ENCODE measurements at regions not wholly inside any gene's neighbourhood (a gene's known extent, or its start where the extent isn't known, plus 50 kb on each side); places are given as distances from the start of the nearest gene placed in this dataset.

GRCh38 chr11:112580864-112581263 is 320.2 kb upstream of the PLET1 start:
- Histone ChIP-seq H3K79me2 (ENCODE audit: insufficient read depth, low read length) (no peaks in the 10 kb centered on the region), H3K4me3 (replicated peaks in 1 of 3; ENCODE audit: insufficient read depth in 1 of 3, low read depth in 2 of 3, low read length in 3 of 3) (no peak overlapping the region), H4K20me1 (ENCODE audit: insufficient read depth, low read length) (no peaks in the 10 kb centered on the region), H3K4me1 (ENCODE audit: insufficient read depth, low read length) (no peaks in the 10 kb centered on the region), H3K9me3 (ENCODE audit: low read length) (no peaks in the 10 kb centered on the region), H2AFZ (ENCODE audit: low read length) (no peak overlapping the region), H3K4me2 (ENCODE audit: low read depth, low read length) (no peak overlapping the region), H3K27ac (ENCODE audit: extremely low read length, insufficient read depth, low read length) (no peak overlapping the region), H3K36me3 (replicated peaks in 1 of 2; ENCODE audit: control insufficient read depth in 1 of 2, insufficient read depth in 2 of 2, low read length in 2 of 2) (no peaks in the 10 kb centered on the region), H3K9ac (ENCODE audit: insufficient read depth, low read depth, low read length) (no peak overlapping the region), H3K27me3 (ENCODE audit: control insufficient read depth in 1 of 2, insufficient read depth in 2 of 2, low read length in 2 of 2) (no peaks in the 10 kb centered on the region; a peak in 1 of 5 replicates)
- TF ChIP-seq HNF1A (IDR thresholded peaks at IDR 0.05; ENCODE audit: low read depth) (no peak), HNF1A (CRISPR knock-in tag; IDR thresholded peaks at IDR 0.05; ENCODE audit: borderline replicate concordance) (no peak), ZNF549 (CRISPR knock-in tag; IDR thresholded peaks at IDR 0.05) (no peak), ZBTB44 (CRISPR knock-in tag; IDR thresholded peaks at IDR 0.05) (no peak), CBFB (CRISPR knock-in tag; IDR thresholded peaks at IDR 0.05) (no peak), ZNF503 (CRISPR knock-in tag; IDR thresholded peaks at IDR 0.05) (no peak), MEIS1 (CRISPR knock-in tag; IDR thresholded peaks at IDR 0.05; ENCODE audit: borderline replicate concordance) (no peak), ZNF670 (CRISPR knock-in tag; IDR thresholded peaks at IDR 0.05; ENCODE audit: borderline replicate concordance) (no peak), RELA (CRISPR knock-in tag; IDR thresholded peaks at IDR 0.05) (no peak), ZNF7 (CRISPR knock-in tag; IDR thresholded peaks at IDR 0.05) (no peak), FOXP1 (IDR thresholded peaks at IDR 0.05) (no peak), FOXP1 (CRISPR knock-in tag; IDR thresholded peaks at IDR 0.05) (no peak), ZNF317 (CRISPR knock-in tag; IDR thresholded peaks at IDR 0.05) (no peak), SCMH1 (CRISPR knock-in tag; IDR thresholded peaks at IDR 0.05; ENCODE audit: borderline replicate concordance) (no peak), ZC3H13 (CRISPR knock-in tag; IDR thresholded peaks at IDR 0.05) (no peak), SMARCE1 (IDR thresholded peaks at IDR 0.05; ENCODE audit: borderline replicate concordance) (no peak), GPN1 (CRISPR knock-in tag; IDR thresholded peaks at IDR 0.05; ENCODE audit: borderline replicate concordance) (no peak), JUN (CRISPR knock-in tag; IDR thresholded peaks at IDR 0.05) (no peak)
- DNase-seq (ENCODE audit: low spot score), result no peak
- in situ Hi-C loops (cut with HindIII; ENCODE audit: extremely low pct_ligation_motif_present, low pct_unique_long_range_greater_than_20kb) (loop anchor here (10.0 kb wide), 1 partner anchor 534 kb away; no protein-coding TSS in a partner anchor), intact Hi-C loops (cut with micrococcal nuclease; ENCODE audit: unreplicated experiment) (no loop called here)
- no peak for ATAC-seq
- no peak for FAIRE-seq
- CTCF ChIA-PET (ENCODE audit: low intra/inter-chr PET ratio, low total read pairs), result no interaction called here
- POLR2A ChIA-PET, result no interaction called here
- no TSS peak for BruUV-seq (replicated peaks)

Measured in HepG2 (cell line).